GM21390 (cell line): ENCODE measurements at regions not wholly inside any gene's neighbourhood (a gene's known extent, or its start where the extent isn't known, plus 50 kb on each side); places are given as distances from the start of the nearest gene placed in this dataset.
"Not testable (repeated sequence)": the region's sequence is repeated elsewhere in the genome, so short reads cannot be mapped to it uniquely, and the experiment has no call there.

ENCODE experiments used
- ATAC-seq: cut with Tn5 transposase; IDR thresholded peaks from one replicate; pipeline ENCODE4 v1.9.1; 2021; ENCODE audit not compliant: unreplicated experiment

- ATAC-seq: no peak
Observed at GRCh38 chr5:126007841-126008240, 415.4 kb upstream of the GRAMD2B start.

DNA sequence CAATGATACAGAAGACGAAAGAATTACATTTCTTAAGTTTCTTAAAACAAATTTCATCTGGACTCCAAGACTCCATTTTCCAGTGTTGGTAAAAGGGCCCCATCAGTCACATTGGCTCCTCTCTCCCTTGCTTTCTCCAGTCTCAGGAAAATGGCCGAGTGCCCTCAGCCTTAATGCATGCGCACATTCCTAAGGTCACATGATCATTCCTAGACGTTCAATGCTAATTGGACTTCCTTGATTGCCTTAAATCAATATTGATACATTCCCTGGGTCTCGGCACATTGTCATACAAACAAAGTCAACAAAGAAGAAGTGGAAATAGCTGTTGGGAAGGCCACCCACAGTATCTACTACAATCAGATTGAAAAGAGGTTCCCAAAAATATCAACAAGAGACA lies 413.6 kb upstream of the GRAMD2B start:
- no peak for ATAC-seq

- ATAC-seq: not testable (repeated sequence)
Observed at GRCh38 chr5:126011526-126011925, 411.7 kb upstream of the GRAMD2B start.

DNA sequence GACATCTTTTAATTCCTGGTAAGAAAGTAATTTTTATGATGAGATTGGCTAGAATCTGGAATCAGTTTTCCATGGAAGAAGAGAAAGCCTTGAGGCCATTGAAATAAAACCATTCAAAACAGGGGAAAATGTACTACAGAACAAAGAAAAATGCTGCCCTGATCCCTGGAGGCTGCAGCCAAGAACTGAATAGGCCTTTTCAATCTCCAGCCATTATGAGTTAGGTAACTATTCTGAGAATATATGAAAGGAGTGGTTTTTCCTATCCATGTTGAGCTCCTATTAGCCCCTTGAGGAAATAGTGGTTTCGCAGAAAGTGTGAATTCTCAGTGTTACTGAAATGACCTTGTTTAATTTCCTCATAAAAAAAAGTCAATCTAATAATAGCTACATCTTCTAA lies 408.5 kb upstream of the GRAMD2B start:
- no peak for ATAC-seq

DNA sequence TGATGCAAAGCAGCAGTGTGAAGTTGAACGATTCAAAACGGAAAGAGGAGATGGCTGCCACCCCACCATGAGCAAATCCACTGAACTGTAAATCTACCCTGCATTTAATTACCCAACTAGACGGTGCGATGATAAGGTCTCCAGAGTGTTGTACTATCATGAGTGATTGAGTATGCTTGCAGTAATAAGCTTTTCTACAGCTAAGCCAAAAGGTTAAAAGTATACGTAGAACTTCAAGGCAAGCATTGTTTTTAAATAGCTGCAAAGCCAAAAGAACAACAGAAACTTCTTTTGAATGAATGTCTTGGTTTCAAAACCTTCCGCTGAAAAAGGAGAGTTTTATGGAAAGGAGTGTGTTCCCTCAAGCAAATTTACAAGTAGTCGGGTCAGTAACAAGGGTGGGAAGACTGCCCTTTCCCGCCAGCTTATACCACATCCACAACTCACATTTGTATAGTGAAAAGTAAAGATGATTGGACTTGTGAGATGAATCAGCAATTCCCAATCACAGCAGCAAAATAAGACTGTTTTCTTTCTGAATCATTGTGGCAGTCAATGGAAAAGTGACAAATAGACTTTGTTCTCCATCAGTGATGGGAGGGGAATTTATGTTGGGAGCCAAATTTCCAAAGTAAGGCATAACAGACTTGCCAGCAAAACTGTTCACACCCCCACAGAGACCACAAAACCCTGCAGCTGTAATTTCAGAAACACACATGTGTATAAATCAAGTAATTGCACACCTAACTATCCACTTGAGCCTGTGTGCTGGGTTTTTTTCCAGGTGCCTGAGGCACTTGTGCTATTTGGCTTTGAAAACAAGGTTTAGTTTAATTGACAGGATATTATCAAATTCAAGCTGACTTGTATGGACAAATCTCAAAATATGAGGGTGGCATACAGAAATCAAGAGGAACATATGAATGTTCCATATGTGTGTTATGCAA lies 407.7 kb upstream of the GRAMD2B start:
- no peak for ATAC-seq

DNA sequence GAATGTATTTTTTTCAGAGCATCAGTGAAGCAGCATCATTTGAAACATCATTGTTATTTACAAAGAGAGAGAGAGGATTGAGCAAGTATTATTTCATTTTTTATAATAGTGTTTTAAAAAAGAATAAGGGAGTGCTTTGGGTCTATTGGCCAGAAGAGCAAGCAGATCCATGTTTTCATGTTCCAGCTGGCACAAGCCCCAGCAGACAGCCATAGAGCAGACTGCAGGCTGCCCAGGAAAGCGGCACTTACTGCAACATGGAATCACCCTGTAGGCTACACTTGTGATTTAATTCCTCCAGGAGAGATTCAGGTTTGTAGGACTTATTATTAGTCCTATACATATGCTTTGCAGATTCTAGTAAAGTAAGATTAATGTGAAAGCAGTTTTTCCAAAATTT lies 407.0 kb upstream of the GRAMD2B start:
- no peak for ATAC-seq

GRCh38 chr5:126017096-126017495 lies 406.1 kb upstream of the GRAMD2B start:
- no peak for ATAC-seq

- ATAC-seq: no peak
Observed at GRCh38 chr5:126020770-126021169, 402.4 kb upstream of the GRAMD2B start.

DNA sequence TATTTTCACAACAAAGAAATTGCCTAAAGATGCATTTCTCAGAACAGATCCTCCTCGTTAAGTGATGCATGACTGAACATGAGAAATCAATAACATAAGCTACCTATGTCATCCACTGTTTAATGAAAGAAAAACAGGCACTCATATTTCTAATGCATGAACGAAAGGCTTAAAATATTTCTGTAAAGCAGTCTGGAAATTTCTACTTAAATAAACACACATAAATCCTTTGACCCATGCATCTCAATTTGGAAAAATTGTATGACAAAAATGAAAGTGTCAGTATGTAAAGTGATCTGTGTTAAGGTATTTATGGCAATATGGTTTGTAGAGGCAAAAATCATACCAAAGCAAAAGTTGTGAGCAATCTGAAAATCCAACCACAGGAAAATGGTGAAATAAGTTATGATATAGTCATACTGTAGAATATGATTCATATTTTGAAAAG lies 399.2 kb upstream of the GRAMD2B start:
- no peak for ATAC-seq

- ATAC-seq: no peak
Observed at GRCh38 chr5:126027149-126027548, 396.1 kb upstream of the GRAMD2B start.

DNA sequence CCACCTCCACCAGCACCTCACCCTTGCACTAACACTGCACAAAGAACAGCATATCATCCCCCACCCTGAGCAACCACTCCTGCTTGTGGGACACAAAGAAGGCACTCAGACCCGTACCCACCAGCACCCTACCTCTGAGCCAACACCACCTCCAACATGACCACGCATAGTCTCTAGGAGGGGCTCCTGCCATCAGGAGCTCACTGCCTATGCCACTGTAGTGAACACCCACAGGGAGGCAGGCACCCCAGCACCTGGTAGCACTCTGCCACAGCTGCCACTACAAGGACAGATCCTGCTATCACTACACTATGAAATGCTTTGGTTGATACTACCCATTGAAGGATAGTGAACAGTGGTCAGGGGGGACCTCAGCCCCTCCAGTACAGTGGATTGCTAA lies 395.6 kb upstream of the GRAMD2B start:
- no peak for ATAC-seq

DNA sequence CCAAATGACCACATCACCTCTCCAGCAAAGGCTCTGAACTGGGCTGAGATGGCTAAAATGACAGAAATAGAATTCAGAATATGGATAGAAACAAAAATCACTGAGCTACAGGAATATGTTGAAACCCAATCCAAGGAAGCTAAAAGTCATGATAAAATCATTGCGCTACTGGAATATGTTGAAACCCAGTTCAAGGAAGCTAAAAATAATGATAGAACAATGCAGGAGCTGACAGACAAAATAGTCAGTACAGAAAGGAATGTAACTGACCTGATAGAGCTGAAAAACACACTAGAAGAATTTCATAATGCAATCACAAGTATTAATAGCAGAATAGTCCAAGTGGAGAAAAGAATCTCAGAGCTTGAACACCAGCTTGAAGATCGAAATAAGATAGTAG lies 394.9 kb upstream of the GRAMD2B start:
- no peak for ATAC-seq

DNA sequence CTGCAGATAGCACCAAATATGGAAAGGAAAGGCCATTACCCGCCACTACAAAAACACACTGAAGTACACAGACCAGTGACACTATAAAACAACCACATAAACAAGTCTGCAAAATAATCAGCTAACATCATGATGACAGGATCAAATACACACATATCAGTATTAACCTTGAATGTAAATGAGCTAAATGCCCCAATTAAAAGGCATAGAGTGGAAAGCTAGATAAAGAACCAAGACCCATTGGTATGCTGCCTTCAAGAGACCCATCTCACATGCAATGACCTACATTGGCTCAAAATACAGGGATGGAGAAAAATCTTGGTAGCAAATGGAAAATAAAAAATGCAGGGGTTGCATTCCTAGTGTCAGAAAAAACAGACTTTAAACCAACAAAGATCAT lies 393.9 kb upstream of the GRAMD2B start:
- ATAC-seq: not testable (repeated sequence)

DNA sequence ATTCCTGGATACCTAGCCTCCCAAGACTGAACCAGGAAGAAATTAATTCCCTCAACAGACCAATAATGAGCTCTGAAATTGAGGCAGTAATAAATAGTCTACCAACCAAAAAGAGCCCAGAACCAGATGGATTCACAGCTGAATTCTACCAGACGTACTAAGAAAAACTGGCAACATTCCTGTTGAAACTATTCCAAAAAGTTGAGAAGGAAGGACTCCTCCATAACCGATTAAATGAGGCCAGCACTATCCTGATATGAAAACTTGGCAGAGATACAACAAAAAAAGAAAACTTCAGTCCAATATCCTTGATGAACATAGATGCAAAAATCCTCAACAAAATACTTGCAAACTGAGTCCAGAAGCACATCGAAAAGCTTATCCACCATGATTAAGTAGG lies 392.5 kb upstream of the GRAMD2B start:
- no peak for ATAC-seq

DNA sequence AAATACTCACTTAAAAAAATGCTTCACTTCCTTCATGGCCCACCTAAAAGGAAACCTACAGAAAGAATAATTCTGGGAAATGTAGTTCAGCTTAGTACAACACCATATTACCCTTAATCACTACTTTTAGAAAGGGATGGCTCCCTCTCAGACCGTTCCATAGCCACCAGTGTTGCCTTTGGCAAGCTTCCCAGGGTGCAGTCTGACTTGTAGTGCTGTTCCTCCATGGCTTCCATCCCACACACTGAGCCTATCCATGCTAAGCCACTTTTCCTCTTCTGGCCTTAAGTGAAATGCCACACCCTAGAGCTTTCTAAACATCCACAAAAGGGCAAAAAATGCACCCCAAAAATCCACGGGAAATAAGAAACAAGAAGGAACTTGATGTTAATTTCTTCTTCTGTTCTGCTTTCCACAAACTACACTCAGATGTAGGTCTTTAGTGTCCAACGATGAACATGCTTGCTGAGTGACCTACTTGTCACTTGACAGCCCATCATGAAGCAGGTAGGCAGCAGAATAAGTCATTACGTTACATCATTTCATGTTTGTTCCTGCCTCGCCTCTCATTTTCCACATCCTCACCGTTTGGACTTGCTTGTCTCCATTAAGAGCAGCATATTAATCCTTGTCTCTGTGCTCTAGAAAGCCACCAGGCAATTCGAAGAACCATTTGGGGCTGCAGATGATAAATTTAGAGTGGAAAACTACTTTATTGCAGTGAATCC lies 391.1 kb upstream of the GRAMD2B start:
- ATAC-seq: no peak

DNA sequence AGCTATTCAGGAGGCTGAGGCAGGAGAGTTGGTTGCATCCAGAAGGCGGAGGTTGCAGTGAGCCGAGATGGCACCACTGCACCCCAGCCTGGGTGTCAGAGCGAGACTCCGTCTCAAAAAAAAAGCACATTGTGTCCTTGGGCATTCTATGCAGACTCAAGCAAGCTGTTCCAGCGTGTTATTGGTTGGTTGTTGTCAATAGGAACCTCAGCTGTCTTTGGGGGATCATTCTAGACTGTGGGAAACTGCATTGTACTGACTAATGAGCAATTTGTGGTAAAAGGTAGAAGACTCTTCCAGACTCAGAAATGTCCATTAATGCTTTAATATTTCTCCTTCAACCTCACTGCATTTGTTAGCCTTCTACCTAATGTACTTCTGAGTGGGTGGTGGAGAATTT lies 379.5 kb upstream of the GRAMD2B start:
- ATAC-seq: no peak

DNA sequence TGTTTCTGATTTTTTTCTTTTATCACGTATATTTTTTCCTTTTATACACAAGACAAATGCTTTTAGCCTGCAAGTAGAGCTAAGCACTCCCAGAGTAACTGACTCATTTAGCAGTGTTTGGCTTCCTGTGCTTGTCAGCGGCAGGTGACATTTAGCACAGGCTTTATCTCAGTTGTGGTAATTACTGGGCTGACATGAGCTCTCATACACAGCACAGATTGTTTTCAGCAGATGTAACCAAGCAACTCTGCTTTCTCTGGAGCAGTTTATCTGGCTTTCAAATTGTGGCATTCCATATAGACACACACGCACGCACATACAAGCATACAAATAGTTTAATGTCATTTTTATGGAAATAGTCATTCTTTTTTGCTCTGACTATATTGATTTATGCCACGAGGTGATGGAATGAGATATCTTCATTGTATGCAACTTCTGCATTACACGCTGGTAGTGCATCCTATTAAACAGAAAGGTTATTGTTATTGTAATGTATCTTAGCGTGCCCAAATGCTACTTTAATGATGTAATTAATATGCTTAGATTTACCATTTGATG lies 379.0 kb upstream of the GRAMD2B start:
- ATAC-seq: no peak

- ATAC-seq: no peak
Observed at GRCh38 chr5:126044931-126045565, 378.2 kb upstream of the GRAMD2B start.

DNA sequence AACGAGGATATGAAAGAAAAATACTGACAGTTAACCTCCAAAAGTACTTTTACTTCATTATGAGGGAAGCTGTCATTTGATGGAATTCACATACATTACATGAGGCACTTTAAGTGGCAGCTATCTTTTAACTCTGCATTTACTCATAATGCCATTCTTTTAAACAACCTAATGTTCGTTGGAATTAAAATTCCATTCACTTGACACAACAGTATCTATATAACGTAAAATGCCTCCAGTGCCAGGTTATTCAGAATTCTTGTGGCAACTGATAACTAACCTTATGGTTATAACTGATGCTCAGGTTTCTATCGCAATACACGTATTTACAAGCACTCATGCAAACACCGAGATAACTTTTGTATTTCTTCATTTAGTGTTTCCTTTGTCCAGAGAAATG lies 376.9 kb upstream of the GRAMD2B start:
- no peak for ATAC-seq

GRCh38 chr5:126046846-126047571 lies 376.2 kb upstream of the GRAMD2B start:
- no peak for ATAC-seq

- ATAC-seq: no peak
Observed at GRCh38 chr5:126052120-126052519, 371.1 kb upstream of the GRAMD2B start.
